Parathyroid adenoma (tissue), 2 donors: ENCODE measurements at regions not wholly inside any gene's neighbourhood (a gene's known extent, or its start where the extent isn't known, plus 50 kb on each side); places are given as distances from the start of the nearest gene placed in this dataset.
"Not testable (repeated sequence)": the region's sequence is repeated elsewhere in the genome, so short reads cannot be mapped to it uniquely, and the experiment has no call there.

Source experiments
- H2AFZ ChIP-seq: fragments of 300-600 bp; sonication (generic); one replicate; pipeline ENCODE4 v1.7.0; 2017; ENCODE audit warnings: antibody characterized with exemption, mild to moderate bottlenecking
- H3K27ac ChIP-seq: fragments of 300-600 bp; sonication (generic); one replicate; pipeline ENCODE4 v1.7.0; 2017
- H3K27me3 ChIP-seq: fragments of 300-600 bp; sonication (generic); one replicate; pipeline ENCODE4 v1.7.0; 2017; ENCODE audit warnings: low read length; ENCODE audit not compliant: control insufficient read depth, insufficient read depth
- H3K36me3 ChIP-seq: fragments of 300-600 bp; sonication (generic); one replicate; pipeline ENCODE4 v1.7.0; 2017; ENCODE audit warnings: low read length; ENCODE audit not compliant: control insufficient read depth, insufficient read depth
- H3K4me1 ChIP-seq: fragments of 300-600 bp; sonication (generic); one replicate; pipeline ENCODE4 v1.7.0; 2017; ENCODE audit warnings: control low read depth
- H3K4me2 ChIP-seq: fragments of 300-600 bp; sonication (generic); one replicate; pipeline ENCODE4 v1.7.0; 2017; ENCODE audit warnings: low read length
- H3K4me3 ChIP-seq: fragments of 300-600 bp; sonication (generic); one replicate; pipeline ENCODE4 v1.7.0; 2017; ENCODE audit warnings: low read depth, low read length
- H3K79me2 ChIP-seq: fragments of 300-600 bp; sonication (generic); one replicate; pipeline ENCODE4 v1.7.0; 2017; ENCODE audit warnings: control low read depth
- H3K9ac ChIP-seq: fragments of 300-600 bp; sonication (generic); one replicate; pipeline ENCODE4 v1.7.0; 2017; ENCODE audit warnings: mild to moderate bottlenecking
- H3K9me3 ChIP-seq: fragments of 300-600 bp; sonication (generic); one replicate; pipeline ENCODE4 v1.7.0; 2017; ENCODE audit warnings: low read length; ENCODE audit not compliant: control insufficient read depth
- TF ChIP-seq, protein P1 (sequence below): fragments of 300-600 bp; sonication (generic); IDR thresholded peaks from one replicate; pipeline ENCODE4 v1.7.0; 2017; ENCODE audit warnings: antibody characterized with exemption, mild to moderate bottlenecking
- donor health status: primary hyperparathyroidism.

DNA sequence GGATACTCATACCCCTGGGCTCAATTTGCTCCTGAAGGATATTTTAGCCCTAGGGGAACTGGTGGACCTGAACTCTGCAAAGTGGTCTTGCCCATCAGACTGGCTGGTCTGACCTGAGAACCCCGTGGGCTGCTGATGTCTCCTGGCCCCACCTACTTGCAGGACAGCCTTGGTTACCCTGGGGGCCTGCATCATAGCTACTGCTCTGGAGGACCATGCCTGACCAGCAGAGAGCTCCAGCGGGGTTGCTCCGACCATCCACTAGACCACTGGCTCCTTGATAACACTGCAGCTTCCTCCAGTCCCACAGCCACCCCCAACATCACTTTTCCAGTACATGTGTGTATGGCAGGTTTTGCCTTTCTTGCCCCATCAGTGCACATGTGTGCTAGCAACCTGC is 331.6 kb upstream of the BRINP3 start:
- H3K27me3 ChIP-seq = no peaks in the 10 kb centered on the region
- H3K4me1 ChIP-seq = no peaks in the 10 kb centered on the region
- no peaks in the 10 kb centered on the region for H3K36me3 ChIP-seq
- no peak overlapping the region for H3K27ac ChIP-seq
- TF ChIP-seq, protein P1, sequence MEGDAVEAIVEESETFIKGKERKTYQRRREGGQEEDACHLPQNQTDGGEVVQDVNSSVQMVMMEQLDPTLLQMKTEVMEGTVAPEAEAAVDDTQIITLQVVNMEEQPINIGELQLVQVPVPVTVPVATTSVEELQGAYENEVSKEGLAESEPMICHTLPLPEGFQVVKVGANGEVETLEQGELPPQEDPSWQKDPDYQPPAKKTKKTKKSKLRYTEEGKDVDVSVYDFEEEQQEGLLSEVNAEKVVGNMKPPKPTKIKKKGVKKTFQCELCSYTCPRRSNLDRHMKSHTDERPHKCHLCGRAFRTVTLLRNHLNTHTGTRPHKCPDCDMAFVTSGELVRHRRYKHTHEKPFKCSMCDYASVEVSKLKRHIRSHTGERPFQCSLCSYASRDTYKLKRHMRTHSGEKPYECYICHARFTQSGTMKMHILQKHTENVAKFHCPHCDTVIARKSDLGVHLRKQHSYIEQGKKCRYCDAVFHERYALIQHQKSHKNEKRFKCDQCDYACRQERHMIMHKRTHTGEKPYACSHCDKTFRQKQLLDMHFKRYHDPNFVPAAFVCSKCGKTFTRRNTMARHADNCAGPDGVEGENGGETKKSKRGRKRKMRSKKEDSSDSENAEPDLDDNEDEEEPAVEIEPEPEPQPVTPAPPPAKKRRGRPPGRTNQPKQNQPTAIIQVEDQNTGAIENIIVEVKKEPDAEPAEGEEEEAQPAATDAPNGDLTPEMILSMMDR = no peak
- no peak overlapping the region for H2AFZ ChIP-seq
- no peak overlapping the region for H3K4me3 ChIP-seq
- no peaks in the 10 kb centered on the region for H3K9me3 ChIP-seq
- H3K4me2 ChIP-seq = no peak overlapping the region
- H3K9ac ChIP-seq = no peak overlapping the region
- H3K79me2 ChIP-seq = no peaks in the 10 kb centered on the region

DNA sequence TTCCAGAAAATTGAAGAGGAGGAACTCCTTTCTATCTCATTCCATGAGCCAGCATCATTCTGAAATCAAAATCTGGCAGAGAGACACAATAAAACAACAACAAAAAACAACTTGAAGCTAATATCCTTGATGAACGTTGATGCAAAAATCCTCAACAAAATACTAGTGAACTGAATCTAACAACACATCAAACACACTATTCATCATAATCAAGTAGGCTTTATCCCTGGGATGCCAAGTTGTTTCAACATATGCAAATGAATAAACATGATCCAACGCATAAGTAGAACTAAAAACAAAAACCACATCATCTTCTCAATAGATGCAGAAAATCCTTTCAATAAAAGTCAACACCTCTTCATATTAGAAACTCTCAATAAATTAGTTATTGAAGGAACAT is 335.3 kb upstream of the BRINP3 start:
- no peak overlapping the region for H3K9ac ChIP-seq
- H3K4me2 ChIP-seq = no peak overlapping the region
- H3K36me3 ChIP-seq = no peaks in the 10 kb centered on the region
- H3K27ac ChIP-seq = no peak overlapping the region
- no peaks in the 10 kb centered on the region for H3K9me3 ChIP-seq
- no peaks in the 10 kb centered on the region for H3K79me2 ChIP-seq
- H2AFZ ChIP-seq = no peak overlapping the region
- no peaks in the 10 kb centered on the region for H3K4me1 ChIP-seq
- TF ChIP-seq, protein P1 = no peak
- H3K4me3 ChIP-seq = no peak overlapping the region
- H3K27me3 ChIP-seq = no peaks in the 10 kb centered on the region

DNA sequence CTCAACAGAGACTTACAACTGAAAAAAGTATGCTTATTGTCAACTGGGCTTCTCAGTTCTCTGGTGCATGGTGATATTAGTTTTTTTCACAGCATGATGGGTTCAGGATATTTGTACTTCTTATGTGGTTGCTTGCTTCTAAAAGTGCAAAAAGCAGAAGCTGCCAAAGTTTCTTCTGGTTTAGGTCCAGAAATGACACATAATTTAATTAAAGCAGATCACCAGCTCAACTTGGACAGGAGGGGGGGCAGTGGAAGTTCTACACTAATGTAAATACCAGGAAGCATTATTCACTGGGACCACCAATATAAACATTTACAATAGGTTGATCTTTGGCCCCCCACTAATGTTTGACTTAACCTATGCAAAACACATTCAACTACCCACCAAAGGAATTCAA is 354.8 kb upstream of the BRINP3 start:
- Histone ChIP-seq H3K27me3 (no peaks in the 10 kb centered on the region), H3K79me2 (no peaks in the 10 kb centered on the region), H2AFZ (no peak overlapping the region), H3K4me1 (no peaks in the 10 kb centered on the region), H3K9ac (no peak overlapping the region), H3K27ac (no peak overlapping the region), H3K4me2 (no peak overlapping the region), H3K9me3 (no peaks in the 10 kb centered on the region), H3K4me3 (no peak overlapping the region), H3K36me3 (no peaks in the 10 kb centered on the region)
- TF ChIP-seq, protein P1 = no peak

DNA sequence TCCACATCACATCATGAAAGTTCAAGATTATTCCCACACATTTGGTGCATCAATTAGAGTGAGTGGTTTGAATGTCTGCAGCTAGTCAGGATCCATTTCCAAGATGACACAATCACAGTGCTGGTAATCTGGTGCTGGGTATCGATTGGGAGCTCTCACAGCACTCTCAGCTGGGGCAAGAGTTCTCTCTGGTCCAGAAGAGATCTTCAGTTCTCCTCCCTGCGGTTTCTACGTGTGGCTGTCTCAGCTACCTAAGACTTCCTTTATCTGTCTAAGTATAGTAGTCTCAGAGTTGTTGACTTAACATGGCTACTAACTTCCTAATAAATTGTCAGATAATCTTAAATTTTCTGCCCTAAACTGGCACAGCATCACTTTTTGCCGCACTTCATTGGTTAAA is 358.0 kb upstream of the BRINP3 start:
- H2AFZ ChIP-seq = no peak overlapping the region
- H3K4me3 ChIP-seq = no peak overlapping the region
- no peaks in the 10 kb centered on the region for H3K36me3 ChIP-seq
- no peaks in the 10 kb centered on the region for H3K27me3 ChIP-seq
- H3K4me2 ChIP-seq = no peak overlapping the region
- H3K27ac ChIP-seq = no peak overlapping the region
- no peak overlapping the region for H3K9ac ChIP-seq
- TF ChIP-seq, protein P1 = no peak
- no peaks in the 10 kb centered on the region for H3K9me3 ChIP-seq
- H3K79me2 ChIP-seq = no peaks in the 10 kb centered on the region
- H3K4me1 ChIP-seq = no peaks in the 10 kb centered on the region

DNA sequence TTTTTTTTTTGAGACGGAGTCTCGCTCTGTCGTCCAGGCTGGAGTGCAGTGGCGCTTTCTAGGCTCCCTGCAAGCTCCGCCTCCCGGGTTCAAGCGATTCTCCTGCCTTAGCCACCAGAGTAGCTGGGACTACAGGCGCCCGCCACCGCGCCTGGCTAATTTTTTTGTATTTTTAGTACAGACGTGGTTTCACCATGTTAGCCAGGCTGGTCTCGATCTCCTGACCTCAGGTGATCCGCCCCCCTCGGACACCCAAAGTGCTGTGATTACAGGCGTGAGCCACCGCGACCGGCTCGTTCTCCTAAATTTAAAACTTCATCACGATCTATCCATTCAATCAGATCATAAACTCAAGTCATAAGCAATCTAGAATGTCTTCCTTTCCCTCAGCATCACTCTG is 359.5 kb upstream of the BRINP3 start:
- H3K79me2 ChIP-seq, H3K36me3 ChIP-seq, H3K4me3 ChIP-seq, H3K4me1 ChIP-seq, H2AFZ ChIP-seq, H3K9me3 ChIP-seq, H3K9ac ChIP-seq, H3K4me2 ChIP-seq, H3K27me3 ChIP-seq, H3K27ac ChIP-seq: not testable (repeated sequence)
